HuH-7.5 (cell line): ENCODE measurements at regions not wholly inside any gene's neighbourhood (a gene's known extent, or its start where the extent isn't known, plus 50 kb on each side); places are given as distances from the start of the nearest gene placed in this dataset.

Experiments
- DNase-seq: peaks from one replicate; pipeline ENCODE4 v3.0.0; 2011; ENCODE audit warnings: low spot score

DNA sequence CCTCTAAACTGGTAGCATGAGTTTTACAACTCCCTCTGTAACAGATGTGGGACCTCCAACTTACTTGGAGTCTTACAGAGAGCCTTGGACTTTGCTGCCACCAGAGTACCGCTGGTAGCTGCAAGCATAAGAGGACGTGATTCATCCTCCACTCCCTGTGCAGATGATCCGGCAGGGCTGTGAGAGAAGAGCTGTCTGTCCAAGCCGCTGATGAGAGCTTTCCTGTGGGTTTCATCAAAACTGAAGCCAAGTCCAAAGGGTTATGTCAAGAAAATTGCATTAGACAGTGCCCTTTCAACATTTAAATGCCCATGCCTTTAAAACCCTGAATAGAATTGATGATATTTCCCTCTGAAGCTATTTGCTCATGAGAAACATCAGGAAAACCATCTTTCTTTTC lies 85.8 kb downstream of the LLPH start:
- DNase-seq, result no peak

- no peak for DNase-seq
Observed at GRCh38 chr12:66043035-66043434, 87.5 kb downstream of the LLPH start.

- DNase-seq, result no peak
Observed at GRCh38 chr12:66041651-66042363, 88.7 kb downstream of the LLPH start.

DNA sequence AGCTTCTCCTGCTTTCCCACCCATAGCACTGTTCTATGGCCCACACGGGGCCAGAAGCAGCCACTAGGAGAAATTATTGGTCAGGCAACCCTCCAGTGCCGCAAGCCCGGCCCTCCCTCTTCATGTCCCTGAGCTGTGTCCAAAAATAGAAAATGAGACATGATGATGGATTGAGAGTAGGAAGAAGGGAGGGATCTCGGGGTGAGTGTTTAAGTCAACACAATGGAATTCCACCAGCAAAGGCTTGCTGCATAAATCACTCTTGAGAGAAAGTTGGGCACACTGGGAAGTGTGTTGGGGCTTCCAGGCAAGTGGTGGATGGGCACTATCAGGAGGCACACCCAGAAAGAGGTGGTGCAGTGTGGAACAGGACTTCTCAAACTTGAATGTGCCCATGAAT lies 94.2 kb downstream of the LLPH start:
- DNase-seq, result no peak

DNA sequence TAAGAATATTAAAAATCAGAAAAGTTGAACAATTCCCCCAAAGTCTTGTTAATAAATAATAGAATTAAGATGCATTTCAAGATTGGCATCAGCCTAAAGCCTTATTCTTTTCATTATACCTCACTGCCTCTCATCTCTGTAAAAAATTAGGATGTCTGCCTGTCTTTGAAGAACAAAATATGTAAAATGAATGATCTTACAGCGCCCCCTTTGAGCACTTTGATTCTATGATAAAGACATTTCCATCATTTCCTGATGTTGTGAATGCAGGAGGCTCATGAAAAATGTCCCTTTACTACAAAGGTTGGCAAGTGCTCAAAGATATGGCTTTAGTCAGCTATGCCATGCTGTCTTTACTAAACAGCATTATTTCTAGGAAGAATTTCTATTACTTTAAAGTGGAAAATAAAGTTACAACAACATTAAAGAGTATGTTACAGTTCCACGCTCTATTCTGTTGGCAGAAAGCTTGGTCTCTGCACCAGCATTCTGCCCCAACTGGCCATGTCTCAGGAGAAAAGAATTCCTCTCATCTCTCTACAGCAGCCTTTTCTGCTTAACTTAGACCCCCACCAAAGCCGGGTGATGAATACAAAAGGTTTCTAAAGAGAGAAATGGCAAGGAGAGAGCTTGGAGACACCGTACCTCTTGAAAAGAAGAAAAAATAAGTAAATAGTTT lies 95.1 kb downstream of the LLPH start:
- DNase-seq, result no peak

- no peak for DNase-seq
Observed at GRCh38 chr12:66033151-66033550, 97.4 kb downstream of the LLPH start.

- no peak for DNase-seq
Observed at GRCh38 chr12:66032739-66033138, 97.8 kb downstream of the LLPH start.

DNA sequence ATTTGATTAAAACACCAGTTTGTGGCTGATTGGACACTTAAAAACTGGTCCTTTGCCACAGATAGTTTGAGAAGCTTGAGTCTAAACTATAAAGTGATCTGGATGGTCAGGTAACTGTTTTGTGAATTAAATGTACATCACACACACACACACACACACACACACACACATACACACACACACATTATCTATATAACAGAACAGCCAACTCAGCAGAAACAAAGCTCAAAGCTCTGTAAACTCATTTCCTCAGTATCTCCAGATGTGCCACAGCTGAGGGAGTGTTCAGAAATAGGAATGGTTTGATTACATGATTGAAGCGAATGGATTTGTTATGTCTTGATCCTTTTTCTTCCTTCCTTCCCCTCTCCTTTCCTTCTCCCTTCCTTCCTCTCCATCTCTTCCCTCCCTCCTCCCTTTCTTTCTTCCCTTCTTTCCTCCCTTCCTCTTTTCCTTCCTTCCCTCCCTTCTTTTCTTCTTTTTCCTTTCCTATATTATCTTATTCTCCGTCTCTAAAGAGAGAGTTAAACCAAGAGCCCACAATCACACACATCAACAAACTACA lies 100.3 kb downstream of the LLPH start:
- DNase-seq, result no peak

DNA sequence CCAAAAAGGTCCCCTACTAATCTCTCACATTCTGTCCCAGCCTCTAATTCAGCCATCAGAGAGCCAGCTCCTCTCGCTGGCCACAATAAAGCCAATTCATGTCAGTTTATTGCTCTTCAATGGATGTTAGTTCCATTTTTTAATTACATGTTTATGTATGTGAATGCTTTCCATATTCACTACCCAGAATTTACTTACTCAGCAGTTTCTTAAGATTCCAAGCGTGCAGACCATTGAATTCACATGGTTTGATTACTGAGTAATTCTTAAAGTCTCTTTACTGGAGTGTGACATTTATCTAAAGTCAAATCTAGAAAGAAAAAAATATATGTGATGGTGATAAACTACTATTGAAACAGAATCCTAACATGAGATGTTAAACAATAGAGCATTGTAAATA lies 102.2 kb downstream of the LLPH start:
- DNase-seq, result no peak

GRCh38 chr12:66025477-66025876 lies 105.1 kb downstream of the LLPH start:
- DNase-seq, result no peak

- DNase-seq, result no peak
Observed at GRCh38 chr12:66024949-66025348, 105.6 kb downstream of the LLPH start.

GRCh38 chr12:66020481-66020880 lies 110.1 kb downstream of the LLPH start:
- DNase-seq, result no peak

GRCh38 chr12:66017736-66018135 lies 112.8 kb downstream of the LLPH start:
- DNase-seq, result no peak
